ENCODE measurements at regions not wholly inside any gene's neighbourhood (a gene's known extent, or its start where the extent isn't known, plus 50 kb on each side); places are given as distances from the start of the nearest gene placed in this dataset.

- DNase-seq (ENCODE audit: low spot score): no peak
Observed at GRCh38 chr13:112245989-112246388, 130.2 kb upstream of the SPACA7 start.

- DNase-seq (ENCODE audit: low spot score): no peak
Observed at GRCh38 chr13:112246731-112247470, 129.3 kb upstream of the SPACA7 start.

DNA sequence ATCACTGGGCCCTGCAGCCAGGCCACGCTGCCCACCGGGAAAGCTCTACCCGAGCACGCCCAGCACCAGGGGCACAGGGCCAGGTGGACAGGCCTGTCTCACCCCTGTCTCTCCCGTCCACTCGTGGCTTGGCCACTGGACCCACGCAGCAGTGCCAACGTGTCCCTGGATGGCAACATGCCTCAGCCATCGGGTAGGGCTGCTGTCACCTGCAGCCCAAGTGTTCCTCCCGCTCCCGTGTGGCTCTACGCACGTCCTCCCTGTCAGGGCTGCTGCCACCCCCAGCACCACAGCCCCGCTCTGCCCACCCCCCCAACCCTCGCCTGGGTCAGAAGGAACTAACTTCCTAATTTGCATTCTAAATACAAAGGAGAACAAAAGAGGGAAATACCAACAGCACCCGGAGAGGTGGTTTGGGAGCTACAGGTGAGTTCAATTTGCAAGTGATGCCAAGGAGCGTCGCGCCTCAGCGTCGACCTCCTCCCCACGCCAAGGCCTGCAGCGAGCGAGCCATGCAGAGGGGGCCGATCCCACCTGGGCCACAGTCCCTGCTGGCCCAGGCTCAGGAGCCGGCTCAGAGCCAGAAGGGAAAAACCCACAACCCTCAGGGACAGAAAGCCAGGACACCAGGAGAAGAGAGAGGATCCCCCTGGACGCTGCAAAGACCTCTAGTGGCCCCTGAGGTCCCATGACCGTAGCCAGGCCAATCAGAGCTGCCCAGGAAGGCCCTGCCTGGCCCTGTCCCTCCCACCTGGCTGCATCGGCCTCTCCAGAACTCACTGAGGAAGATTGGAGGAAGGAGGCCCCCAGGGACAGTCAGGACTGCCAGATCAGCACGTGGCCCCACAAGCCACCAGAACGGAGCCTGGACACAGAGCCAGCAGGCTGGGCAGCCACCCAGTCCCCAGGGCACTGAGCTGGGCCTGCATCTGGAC, 128.4 kb upstream of the SPACA7 start:
- no peak for DNase-seq (ENCODE audit: low spot score)

GRCh38 chr13:112248406-112248760, 127.8 kb upstream of the SPACA7 start:
- no peak for DNase-seq (ENCODE audit: low spot score)

GRCh38 chr13:112248862-112249592, 127.1 kb upstream of the SPACA7 start:
- no peak for DNase-seq (ENCODE audit: low spot score)

- no peak for DNase-seq (ENCODE audit: low spot score)
Observed at GRCh38 chr13:112249644-112250610, 126.2 kb upstream of the SPACA7 start.

- DNase-seq (ENCODE audit: low spot score): no peak
Observed at GRCh38 chr13:112250788-112251445, 125.2 kb upstream of the SPACA7 start.

DNA sequence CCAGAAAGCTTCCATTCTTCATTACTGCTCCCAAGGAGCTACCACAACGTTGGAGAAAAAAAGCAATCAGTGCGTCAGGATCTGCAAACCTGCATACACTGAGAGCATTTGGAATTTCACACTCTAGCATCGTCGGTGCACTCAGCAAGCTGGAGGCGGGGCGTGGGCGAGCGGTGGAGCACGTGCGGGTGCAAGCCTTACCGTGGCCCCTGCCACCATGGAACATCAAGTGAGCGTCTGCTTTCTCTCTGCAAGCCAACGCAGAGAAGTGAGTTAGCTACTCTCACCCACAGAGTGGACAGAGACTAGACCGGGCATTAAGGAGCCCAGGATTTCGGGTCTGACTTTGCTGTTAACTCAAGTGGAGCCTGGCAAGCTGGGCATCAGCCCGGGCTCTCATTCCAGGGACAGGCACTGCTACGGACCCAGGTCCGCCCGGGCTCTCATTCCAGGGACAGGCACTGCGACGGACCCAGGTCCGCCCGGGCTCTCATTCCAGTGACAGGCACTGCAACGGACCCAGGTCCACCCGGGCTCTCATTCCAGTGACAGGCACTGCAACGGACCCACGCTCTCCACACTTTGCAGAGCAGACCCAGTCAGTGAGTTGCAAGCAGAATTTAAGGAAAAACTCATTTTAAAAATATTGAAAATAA, 124.1 kb upstream of the SPACA7 start:
- DNase-seq (ENCODE audit: low spot score): no peak

GRCh38 chr13:112252804-112253590, 123.2 kb upstream of the SPACA7 start:
- no peak for DNase-seq (ENCODE audit: low spot score)

DNA sequence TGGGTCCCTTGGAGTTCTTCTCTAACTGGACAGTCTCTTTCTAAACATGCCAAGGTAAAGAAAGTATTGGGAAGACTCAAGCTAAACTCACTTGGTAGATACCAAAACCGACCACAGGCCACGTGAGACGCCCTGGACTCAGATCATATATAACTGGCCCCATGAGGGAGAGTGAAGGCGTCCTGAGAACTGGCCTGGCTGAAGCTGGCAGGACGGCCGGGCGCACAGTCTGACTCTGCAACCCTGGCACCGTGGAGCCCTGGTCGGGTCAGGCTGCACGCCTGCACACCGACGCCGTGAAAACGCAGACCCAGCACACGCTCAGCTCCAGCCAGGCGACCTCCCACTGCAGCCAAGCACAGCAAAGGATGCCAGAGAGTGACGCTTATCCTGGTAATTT, 122.5 kb upstream of the SPACA7 start:
- no peak for DNase-seq (ENCODE audit: low spot score)

DNA sequence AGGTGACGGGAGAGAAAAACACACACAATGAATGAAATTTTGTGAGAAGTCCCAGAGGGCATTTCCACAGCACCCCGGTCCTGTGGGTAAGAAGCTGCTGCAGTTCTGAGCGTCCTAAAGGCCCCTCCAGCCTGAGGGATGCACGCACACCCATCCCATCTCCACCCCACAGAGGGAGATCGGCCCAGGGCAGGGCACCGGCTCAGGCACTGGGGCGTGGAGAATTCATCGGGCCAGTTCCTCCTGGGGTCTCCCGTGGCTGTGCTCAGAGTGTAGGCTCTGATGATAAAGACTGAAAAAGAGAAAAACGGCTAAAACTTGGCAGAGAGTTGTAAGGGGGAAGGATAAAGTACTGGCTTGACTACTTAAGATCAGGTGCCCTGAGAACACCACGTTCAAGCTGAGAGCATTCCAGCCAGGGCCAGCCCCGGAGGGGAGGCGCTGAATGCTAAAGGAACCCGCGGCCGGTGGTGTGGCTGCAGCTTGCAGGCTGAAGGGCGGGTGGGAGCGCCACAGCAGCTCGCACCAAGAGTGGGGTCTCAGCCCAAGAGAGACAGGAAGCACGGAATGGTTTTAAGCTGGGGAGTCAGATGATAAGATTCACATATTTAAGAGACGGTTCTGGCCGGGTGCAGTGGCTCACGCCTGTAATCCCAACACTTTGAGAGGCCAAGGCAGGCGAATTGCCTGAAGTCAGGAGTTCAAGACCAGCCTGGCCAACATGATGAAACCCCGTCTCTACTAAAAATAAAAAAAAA, 121.9 kb upstream of the SPACA7 start:
- no peak for DNase-seq (ENCODE audit: low spot score)

DNA sequence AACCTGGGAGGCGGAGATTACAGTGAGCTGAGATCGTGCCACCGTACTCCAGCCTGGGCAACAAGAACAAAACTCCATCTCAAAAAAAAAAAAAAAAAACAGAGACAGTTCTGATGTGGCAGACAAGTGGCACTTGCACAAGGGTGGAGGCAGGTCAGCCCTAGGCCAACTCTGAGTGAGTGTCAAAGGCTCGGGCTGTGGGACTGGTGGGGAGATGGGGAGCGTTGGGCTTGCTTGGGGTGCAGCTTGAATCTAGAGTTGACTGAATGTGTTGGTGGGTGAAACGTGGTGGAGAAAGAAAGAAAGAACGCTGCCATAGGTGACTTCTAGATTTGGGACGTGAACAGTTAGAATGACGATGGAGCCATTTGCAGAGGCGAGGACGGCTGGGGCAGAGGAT, 121.3 kb upstream of the SPACA7 start:
- DNase-seq (ENCODE audit: low spot score): no peak

DNA sequence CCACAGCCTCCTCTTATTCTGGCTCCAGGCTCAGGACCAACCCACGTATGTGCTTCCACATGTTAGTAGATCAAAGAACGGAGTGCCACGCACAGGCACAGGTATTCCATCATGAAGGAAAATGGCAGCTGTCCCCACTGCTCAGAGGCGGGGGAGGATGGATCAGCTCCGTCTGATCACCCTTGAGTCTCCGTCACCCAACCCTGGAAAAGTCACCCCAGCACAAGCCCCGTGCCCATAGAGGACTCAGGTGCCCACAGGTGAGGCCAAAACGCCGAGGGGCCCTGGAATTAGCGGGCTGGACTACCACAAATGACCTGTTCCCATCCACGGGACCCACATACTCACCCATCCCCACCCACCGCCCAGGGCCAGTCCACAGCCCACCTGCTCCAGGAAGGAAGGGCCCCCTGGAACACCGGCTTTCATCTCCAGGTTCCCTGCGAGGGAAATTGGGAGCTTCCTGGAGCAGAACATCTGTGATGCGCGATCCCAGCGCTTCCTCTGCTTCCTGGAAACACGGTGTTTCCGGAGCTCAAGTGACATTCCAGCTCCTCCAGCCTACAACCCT, 120.5 kb upstream of the SPACA7 start:
- DNase-seq (ENCODE audit: low spot score): no peak

DNA sequence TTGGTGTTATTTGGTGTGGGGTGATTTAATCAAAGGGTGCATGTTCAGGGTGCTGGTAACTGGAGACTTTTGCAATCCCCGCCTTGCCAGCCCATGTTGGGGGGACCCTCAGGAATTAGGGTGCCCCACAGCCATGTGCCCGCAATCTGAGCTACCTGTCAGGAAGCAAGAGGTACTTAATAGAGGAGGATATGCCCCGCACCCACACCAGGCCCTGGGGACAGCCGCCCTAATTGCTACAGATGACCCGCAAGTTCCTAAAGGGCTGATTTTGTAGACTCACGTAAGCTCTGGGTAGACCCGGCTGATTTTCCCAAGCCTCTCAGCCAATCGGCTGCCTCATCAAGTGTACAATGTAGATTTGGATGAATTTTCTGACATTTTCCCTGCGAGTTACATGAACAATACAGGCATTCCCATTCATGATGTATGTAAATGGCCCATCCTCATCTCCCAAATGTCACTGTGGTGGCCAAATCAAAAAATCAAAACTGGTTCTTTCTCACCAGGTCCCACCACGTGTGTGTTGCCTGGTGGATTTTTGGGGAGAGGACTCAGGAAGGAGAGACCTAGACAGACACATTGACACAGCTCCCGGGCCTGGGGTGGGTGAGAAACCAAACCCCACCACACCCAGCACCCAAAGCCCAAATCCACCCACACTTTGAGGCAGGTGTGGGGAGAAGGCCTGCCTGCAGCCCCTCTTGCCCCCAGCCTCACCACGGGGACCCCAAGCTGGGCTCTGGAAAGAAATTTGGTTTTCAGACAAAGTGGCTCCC, 119.2 kb upstream of the SPACA7 start:
- no peak for DNase-seq (ENCODE audit: low spot score)

GRCh38 chr13:112259511-112259910, 116.6 kb upstream of the SPACA7 start:
- DNase-seq (ENCODE audit: low spot score): no peak

DNA sequence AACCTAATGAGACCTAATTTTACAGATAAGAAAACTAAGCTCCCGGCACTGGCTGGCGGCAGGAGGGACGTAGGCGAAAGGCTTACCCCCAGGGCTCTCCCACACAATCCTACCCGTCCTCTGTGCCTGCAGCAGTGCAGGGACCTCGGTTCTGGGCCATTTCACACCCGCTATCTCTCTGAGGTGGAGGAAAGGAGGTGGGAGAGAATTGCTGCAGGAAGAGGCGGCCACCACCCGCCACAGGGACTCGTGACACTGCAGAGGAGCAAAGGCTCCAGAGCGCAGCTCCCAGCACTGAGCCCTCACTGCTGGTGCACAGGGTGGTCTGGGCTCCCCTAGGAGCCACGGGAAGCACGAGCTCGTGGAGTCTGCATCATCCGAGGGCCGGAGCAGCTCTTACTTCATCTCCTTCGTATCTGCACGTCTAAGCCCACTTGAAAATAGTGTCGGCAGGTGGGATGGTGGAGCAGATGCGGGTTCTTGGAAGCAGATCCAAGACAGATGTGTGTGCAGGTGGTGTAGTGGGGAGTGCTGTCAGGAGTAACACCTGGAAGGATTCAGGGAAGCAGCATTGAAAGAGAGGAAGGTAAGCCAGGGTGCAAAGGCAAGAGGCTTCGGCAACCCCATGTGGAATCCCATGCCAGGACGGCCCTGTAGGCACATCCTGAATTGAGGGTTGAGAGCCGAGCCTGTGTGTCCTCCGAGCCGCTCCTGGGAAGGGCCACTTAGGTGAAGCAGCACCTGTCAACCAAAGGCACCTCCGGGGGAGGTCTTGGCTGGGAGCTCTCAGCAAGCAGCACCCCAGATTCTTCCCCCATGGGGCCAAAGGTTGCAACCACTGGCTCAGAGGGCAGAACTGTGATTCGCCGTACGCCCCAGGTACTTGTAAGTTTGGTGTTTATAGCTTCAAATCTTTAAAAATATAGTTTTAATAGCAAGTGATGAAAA, 115.8 kb upstream of the SPACA7 start:
- no peak for DNase-seq (ENCODE audit: low spot score)
